Ovary (tissue), 1 donor: ENCODE measurements at regions not wholly inside any gene's neighbourhood (a gene's known extent, or its start where the extent isn't known, plus 50 kb on each side); places are given as distances from the start of the nearest gene placed in this dataset.

Experiments
- EP300 ChIP-seq: sonication (generic); formaldehyde crosslinking; IDR thresholded peaks from one replicate; pipeline ENCODE4 v1.6.1; 2017; ENCODE audit warnings: antibody characterized with exemption
- POLR2A ChIP-seq: fragments of 450-650 bp; IDR thresholded peaks from one replicate; pipeline ENCODE4 v1.6.1; 2017; ENCODE audit warnings: antibody characterized with exemption, mild to moderate bottlenecking, moderate library complexity

GRCh38 chr2:187050409-187050998 lies 201.5 kb upstream of the ZSWIM2 start:
- no peak for TF ChIP-seq POLR2A
- no peak for TF ChIP-seq EP300
